H1 (cell line): ENCODE measurements at regions not wholly inside any gene's neighbourhood (a gene's known extent, or its start where the extent isn't known, plus 50 kb on each side); places are given as distances from the start of the nearest gene placed in this dataset.

Experiments used
- CTCF ChIA-PET: fragments of 300-600 bp; sonication (Branson Sonifier 250); formaldehyde crosslinking; loops from one replicate; lab custom pipeline; 2021; ENCODE audit not compliant: partially characterized antibody; lab: Charles Lee
- POLR2A ChIA-PET: fragments of 300-600 bp; sonication (Branson Sonifier 250); formaldehyde crosslinking; loops from one replicate; lab custom pipeline; 2021; ENCODE audit warnings: inconsistent platforms; ENCODE audit not compliant: partially characterized antibody; lab: Charles Lee
- DNase-seq, 2 experiments: peaks; one replicate each; pipeline versions ENCODE4 v3.0.0 to v3.0.0-alpha.2; 2010 to 2022; ENCODE audit warnings: low spot score in 2 of 2, low read depth in 1 of 2, mixed read lengths in 1 of 2
- FAIRE-seq: peaks from 2 replicates; lab custom pipeline; 2011; peaks lifted over from hg19 to GRCh38; lab: Jason Lieb, UNC
- H2AFZ ChIP-seq: 2 replicates; pipeline ENCODE4 v1.8.1; 2012; ENCODE audit warnings: low read length, inconsistent platforms
- H2AK5ac ChIP-seq: 2 replicates; pipeline ENCODE4 v1.6.1; 2013; ENCODE audit warnings: low read depth, low read length
- H2BK120ac ChIP-seq: replicated peaks from 2 replicates; pipeline ENCODE3; 2013; ENCODE audit warnings: low read depth, low read length, inconsistent platforms
- H2BK12ac ChIP-seq: 2 replicates; pipeline ENCODE4 v1.6.1; 2013; ENCODE audit warnings: low read depth, low read length
- H2BK15ac ChIP-seq: 2 replicates; pipeline ENCODE4 v1.6.1; 2013; ENCODE audit warnings: low read length
- H2BK20ac ChIP-seq: 2 replicates; pipeline ENCODE4 v1.6.1; 2013; ENCODE audit warnings: low read length
- H2BK5ac ChIP-seq: 2 replicates; pipeline ENCODE4 v1.6.1; 2013; ENCODE audit warnings: low read depth, low read length
- H3K14ac ChIP-seq: 2 replicates; pipeline ENCODE4 v1.6.1; 2013; ENCODE audit warnings: inconsistent platforms; ENCODE audit not compliant: insufficient read length
- H3K18ac ChIP-seq: 2 replicates; pipeline ENCODE4 v1.6.1; 2013; ENCODE audit warnings: low read length; ENCODE audit errors: extremely low read depth
- H3K23ac ChIP-seq: 2 replicates; pipeline ENCODE4 v1.6.1; 2013; ENCODE audit warnings: inconsistent platforms; ENCODE audit not compliant: insufficient read length
- H3K23me2 ChIP-seq: 2 replicates; pipeline ENCODE4 v1.6.1; 2013; ENCODE audit warnings: low read depth, low read length
- H3K27ac ChIP-seq: 2 replicates; pipeline ENCODE4 v1.6.1; 2011; ENCODE audit warnings: low read depth, low read length, inconsistent platforms
- H3K27me3 ChIP-seq, 4 experiments: replicated peaks in 1 of 4; 1 replicate in 1 of 4; 2 replicates in 3 of 4; pipeline versions ENCODE4 v1.6.1 to v1.8.1; 2011 to 2013; ENCODE audit warnings: low read length in 3 of 4, mild to moderate bottlenecking in 3 of 4, inconsistent platforms in 2 of 4, mixed read lengths in 2 of 4, moderate library complexity in 1 of 4; ENCODE audit not compliant: control insufficient read depth in 3 of 4, insufficient read depth in 3 of 4; ENCODE audit errors: extremely low read depth in 1 of 4
- H3K36me3 ChIP-seq, 4 experiments: 2 replicates each; pipeline versions ENCODE4 v1.6.1 to v1.8.1; 2011 to 2013; ENCODE audit warnings: mild to moderate bottlenecking in 4 of 4, low read length in 3 of 4, moderate library complexity in 2 of 4, control low read depth in 1 of 4, inconsistent platforms in 1 of 4; ENCODE audit not compliant: insufficient read depth in 4 of 4, control insufficient read depth in 2 of 4
- H3K4ac ChIP-seq: replicated peaks from 2 replicates; pipeline ENCODE3; 2013; ENCODE audit warnings: low read length, low read depth, mixed read lengths, inconsistent platforms; ENCODE audit not compliant: insufficient read length
- H3K4me1 ChIP-seq, 4 experiments: replicated peaks in 1 of 4; 1 replicate in 1 of 4; 2 replicates in 3 of 4; pipeline versions ENCODE4 v1.6.1 to v1.8.1; 2011 to 2013; ENCODE audit warnings: low read length in 3 of 4, inconsistent platforms in 2 of 4, mixed read lengths in 1 of 4; ENCODE audit not compliant: insufficient read depth in 4 of 4, control insufficient read depth in 3 of 4
- H3K4me2 ChIP-seq, 2 experiments: 2 replicates each; pipeline versions ENCODE4 v1.6.1 to v1.8.1; 2011 to 2013; ENCODE audit warnings: low read depth in 2 of 2, low read length in 2 of 2, control low read depth in 1 of 2, inconsistent platforms in 1 of 2, mild to moderate bottlenecking in 1 of 2; ENCODE audit not compliant: insufficient read depth in 1 of 2
- H3K4me3 ChIP-seq, 4 experiments: fragments of 200-600, 300-600 bp in 1 of 4; sonication (generic), shearing (Covaris generic), sonication (Bioruptor Twin) in 1 of 4; 2 replicates each; pipeline versions ENCODE4 v1.5.1 to v1.8.1; 2011 to 2016; ENCODE audit warnings: low read length in 4 of 4, low read depth in 3 of 4, control low read depth in 2 of 4, inconsistent platforms in 2 of 4, mild to moderate bottlenecking in 2 of 4, mixed read lengths in 1 of 4, moderate library complexity in 1 of 4; ENCODE audit not compliant: insufficient read depth in 2 of 4; ENCODE audit errors: extremely low read depth in 1 of 4
- H3K56ac ChIP-seq: replicated peaks from 2 replicates; pipeline ENCODE3; 2013; ENCODE audit warnings: low read depth, mild to moderate bottlenecking, mixed read lengths, low read length, inconsistent platforms; ENCODE audit not compliant: insufficient read length
- H3K79me1 ChIP-seq: 2 replicates; pipeline ENCODE4 v1.6.1; 2013; ENCODE audit warnings: low read depth, low read length, control low read depth
- H3K79me2 ChIP-seq, 2 experiments: 2 replicates each; pipeline versions ENCODE4 v1.6.1 to v1.8.1; 2012 to 2013; ENCODE audit warnings: low read length in 2 of 2, mild to moderate bottlenecking in 2 of 2, inconsistent platforms in 1 of 2; ENCODE audit not compliant: insufficient read depth in 2 of 2, control insufficient read depth in 1 of 2
- H3K9ac ChIP-seq, 4 experiments: replicated peaks in 1 of 4; 1 replicate in 1 of 4; 2 replicates in 3 of 4; pipeline versions ENCODE4 v1.6.1 to v1.8.1; 2011 to 2013; ENCODE audit warnings: low read depth in 3 of 4, low read length in 3 of 4, control low read depth in 2 of 4, mild to moderate bottlenecking in 2 of 4, moderate library complexity in 2 of 4, inconsistent platforms in 1 of 4; ENCODE audit errors: extremely low read depth in 1 of 4
- H3K9me3 ChIP-seq, 2 experiments: 2 replicates each; pipeline versions ENCODE4 v1.6.1 to v1.8.1; 2012 to 2013; ENCODE audit warnings: mild to moderate bottlenecking in 2 of 2, moderate library complexity in 2 of 2, control low read depth in 1 of 2, inconsistent platforms in 1 of 2, low read depth in 1 of 2, low read length in 1 of 2, mixed read lengths in 1 of 2; ENCODE audit not compliant: insufficient read depth in 2 of 2
- H4K20me1 ChIP-seq, 2 experiments: replicated peaks in 1 of 2; 2 replicates each; pipeline versions ENCODE3 to v1.8.1; 2011 to 2013; ENCODE audit warnings: inconsistent platforms in 2 of 2, low read length in 2 of 2, mild to moderate bottlenecking in 1 of 2; ENCODE audit not compliant: insufficient read depth in 2 of 2, control insufficient read depth in 1 of 2
- H4K5ac ChIP-seq: 2 replicates; pipeline ENCODE4 v1.6.1; 2013; ENCODE audit warnings: low read length, low read depth, mixed read lengths, inconsistent platforms; ENCODE audit not compliant: insufficient read length
- H4K8ac ChIP-seq: 2 replicates; pipeline ENCODE4 v1.8.0; 2013; ENCODE audit warnings: mild to moderate bottlenecking, moderate library complexity, low read length, inconsistent platforms; ENCODE audit not compliant: insufficient read depth; ENCODE audit errors: extremely low read depth
- H4K91ac ChIP-seq: replicated peaks from 2 replicates; pipeline ENCODE3; 2013; ENCODE audit warnings: low read length, mixed read lengths, inconsistent platforms; ENCODE audit not compliant: insufficient read length
- BCL11A ChIP-seq, 2 experiments: IDR thresholded peaks; one replicate each; pipeline ENCODE4 v1.6.1; 2011; ENCODE audit warnings: low read depth in 2 of 2, low read length in 2 of 2, mild to moderate bottlenecking in 2 of 2
- CEBPB ChIP-seq: IDR thresholded peaks from 2 replicates; pipeline ENCODE4 v1.6.1; 2012; ENCODE audit warnings: low read depth, low read length
- CHD1 ChIP-seq: IDR thresholded peaks from 2 replicates; pipeline ENCODE4 v1.6.1; 2012; ENCODE audit warnings: low read depth, low read length, improper control_type of control experiment
- CREB1 ChIP-seq: IDR thresholded peaks from 2 replicates; pipeline ENCODE4 v1.6.1; 2012; ENCODE audit warnings: inconsistent platforms
- EZH2 ChIP-seq: fragments of 200-600 bp; sonication (generic); IDR thresholded peaks from 2 replicates; pipeline ENCODE4 v1.7.1; 2012; ENCODE audit warnings: low read depth, mild to moderate bottlenecking, moderate library complexity, low read length, inconsistent platforms; ENCODE audit not compliant: severe bottlenecking
- HDAC6 ChIP-seq: IDR thresholded peaks from one replicate; pipeline ENCODE4 v1.7.1; 2012; ENCODE audit warnings: low read depth, mild to moderate bottlenecking, inconsistent platforms, low read length, moderate library complexity
- MAFK ChIP-seq: IDR thresholded peaks from 2 replicates; pipeline ENCODE4 v1.6.1; 2012; ENCODE audit warnings: low read depth, mild to moderate bottlenecking, improper control_type of control experiment, low read length
- POLR2A ChIP-seq, 2 experiments: IDR thresholded peaks; 1 replicate in 1 of 2; 2 replicates in 1 of 2; pipeline ENCODE4 v1.6.1; 2011; ENCODE audit warnings: low read depth in 2 of 2, low read length in 2 of 2, mild to moderate bottlenecking in 2 of 2; ENCODE audit errors: control extremely low read depth in 1 of 2
- RNF2 ChIP-seq: fragments of 200-900, 300-1000 bp; sonication (generic); IDR thresholded peaks from 2 replicates; pipeline ENCODE4 v1.7.1; 2016; ENCODE audit warnings: borderline replicate concordance, low read depth, mild to moderate bottlenecking, antibody characterized with exemption, low read length; ENCODE audit not compliant: poor library complexity, severe bottlenecking; ENCODE audit errors: missing control alignments
- SP1 ChIP-seq: IDR thresholded peaks from 2 replicates; pipeline ENCODE4 v1.6.1; 2011; ENCODE audit warnings: low read depth, low read length
- USF2 ChIP-seq: IDR thresholded peaks from 2 replicates; pipeline ENCODE4 v1.6.1; 2011; ENCODE audit warnings: low read length, improper control_type of control experiment
- WGBS, 2 experiments: shearing (Covaris generic) in 1 of 2; methylation state at CpG; one replicate each; pipeline versions ENCODE4 v1.1.6 to v1.1.7; 2013 to 2015; ENCODE audit warnings: low lambda C conversion rate in 2 of 2, mixed read lengths in 2 of 2, inconsistent platforms in 1 of 2, low coverage in 1 of 2, missing lambda C conversion rate in 1 of 2; ENCODE audit not compliant: insufficient replicate concordance in 2 of 2, insufficient coverage in 1 of 2, insufficient read length in 1 of 2; ENCODE audit errors: extremely low coverage in 1 of 2, missing lambda C conversion rate in 1 of 2; 5-methylcytosine and 5-hydroxymethylcytosine counted together
- TF ChIP-seq, protein P1 (sequence below): IDR thresholded peaks from 2 replicates; pipeline ENCODE4 v1.6.1; 2012; ENCODE audit warnings: low read length, inconsistent platforms

GRCh38 chr7:12016439-12016838 is 184.4 kb upstream of the THSD7A start:
- H2AK5ac ChIP-seq = no peak overlapping the region
- H4K5ac ChIP-seq = no peak overlapping the region
- H4K91ac ChIP-seq = no peak overlapping the region
- no peaks in the 10 kb centered on the region for H3K79me1 ChIP-seq
- H2BK120ac ChIP-seq = no peak overlapping the region
- H3K14ac ChIP-seq = no peak overlapping the region
- ChIA-PET CTCF (no interaction called here), POLR2A (no interaction called here)
- H3K9me3 ChIP-seq = no peaks in the 10 kb centered on the region
- H2BK12ac ChIP-seq = no peak overlapping the region
- no peaks in the 10 kb centered on the region for H3K27me3 ChIP-seq
- H3K4me2 ChIP-seq = no peak overlapping the region
- H3K18ac ChIP-seq = no peak overlapping the region
- H3K4ac ChIP-seq = no peak overlapping the region
- H2BK15ac ChIP-seq = no peak overlapping the region
- H3K79me2 ChIP-seq = no peaks in the 10 kb centered on the region
- no peak overlapping the region for H2BK20ac ChIP-seq
- H4K20me1 ChIP-seq = no peaks in the 10 kb centered on the region
- H3K4me1 ChIP-seq = 0 out of 7 replicates have a peak, but pooled peaks cover 0 to 2% (median 0%) of the 10 kb centered on the region in 4 experiments
- H2AFZ ChIP-seq = no peak overlapping the region
- H3K27ac ChIP-seq = no peak overlapping the region
- H3K23ac ChIP-seq = no peak overlapping the region
- TF ChIP-seq MAFK (no peak), EZH2 (no peak), POLR2A (IDR thresholded peaks at IDR 0.05; ENCODE audit: control extremely low read depth in 1 of 2, low read depth in 2 of 2, low read length in 2 of 2) (no peak), USF2 (no peak), CEBPB (no peak), SP1 (no peak), HDAC6 (no peak), CHD1 (no peak), CREB1 (no peak), RNF2 (no peak), BCL11A (IDR thresholded peaks at IDR 0.05; ENCODE audit: low read depth in 2 of 2, low read length in 2 of 2) (no peak)
- TF ChIP-seq, protein P1, sequence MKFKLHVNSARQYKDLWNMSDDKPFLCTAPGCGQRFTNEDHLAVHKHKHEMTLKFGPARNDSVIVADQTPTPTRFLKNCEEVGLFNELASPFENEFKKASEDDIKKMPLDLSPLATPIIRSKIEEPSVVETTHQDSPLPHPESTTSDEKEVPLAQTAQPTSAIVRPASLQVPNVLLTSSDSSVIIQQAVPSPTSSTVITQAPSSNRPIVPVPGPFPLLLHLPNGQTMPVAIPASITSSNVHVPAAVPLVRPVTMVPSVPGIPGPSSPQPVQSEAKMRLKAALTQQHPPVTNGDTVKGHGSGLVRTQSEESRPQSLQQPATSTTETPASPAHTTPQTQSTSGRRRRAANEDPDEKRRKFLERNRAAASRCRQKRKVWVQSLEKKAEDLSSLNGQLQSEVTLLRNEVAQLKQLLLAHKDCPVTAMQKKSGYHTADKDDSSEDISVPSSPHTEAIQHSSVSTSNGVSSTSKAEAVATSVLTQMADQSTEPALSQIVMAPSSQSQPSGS = no peak
- TF ChIP-seq, all 59 proteins: peak for 0
- H3K9ac ChIP-seq = no peak overlapping the region
- H3K23me2 ChIP-seq = no peaks in the 10 kb centered on the region
- no peak for FAIRE-seq
- WGBS, 2 experiments = 87% methylated on average over 1 of the region's 1 CpG; no CpG with 5 or more reads in 1 of the 2 experiments
- no peak overlapping the region for H3K4me3 ChIP-seq
- no peak overlapping the region for H3K56ac ChIP-seq
- H3K36me3 ChIP-seq = no peaks in the 10 kb centered on the region
- DNase-seq = no peak
- H4K8ac ChIP-seq = no peak overlapping the region
- no peak overlapping the region for H2BK5ac ChIP-seq
